KMS-11 (cell line): ENCODE measurements at regions not wholly inside any gene's neighbourhood (a gene's known extent, or its start where the extent isn't known, plus 50 kb on each side); places are given as distances from the start of the nearest gene placed in this dataset.

Experiments used
- H2AFZ ChIP-seq: fragments of 200-600 bp; sonication (generic); 2 replicates; pipeline ENCODE4 v1.6.1; 2016; ENCODE audit warnings: antibody characterized with exemption, mixed run types, low read depth
- H3K27ac ChIP-seq: fragments of 200-600 bp; sonication (generic); 2 replicates; pipeline ENCODE4 v1.6.1; 2016; ENCODE audit warnings: mild to moderate bottlenecking, mixed run types
- H3K27me3 ChIP-seq: fragments of 200-600 bp; sonication (generic); 2 replicates; pipeline ENCODE4 v1.6.1; 2017; ENCODE audit warnings: mild to moderate bottlenecking, low read depth, mixed run types, moderate library complexity; ENCODE audit not compliant: insufficient read depth
- H3K36me3 ChIP-seq: fragments of 200-600 bp; sonication (generic); 2 replicates; pipeline ENCODE4 v1.6.1; 2017; ENCODE audit warnings: mild to moderate bottlenecking, mixed run types; ENCODE audit not compliant: insufficient read depth
- H3K4me1 ChIP-seq: fragments of 200-600 bp; sonication (generic); 2 replicates; pipeline ENCODE4 v1.6.1; 2016; ENCODE audit warnings: mild to moderate bottlenecking, low read depth, mixed run types; ENCODE audit not compliant: poor library complexity, severe bottlenecking
- H3K4me2 ChIP-seq: fragments of 200-600 bp; sonication (generic); 2 replicates; pipeline ENCODE4 v1.7.0; 2016; ENCODE audit warnings: mild to moderate bottlenecking, mixed run types
- H3K4me3 ChIP-seq: fragments of 200-600 bp; sonication (generic); IDR thresholded peaks from 2 replicates; pipeline ENCODE4 v1.6.1; 2017; ENCODE audit warnings: low read depth, low read length, mixed read lengths; ENCODE audit not compliant: insufficient read depth
- H3K79me2 ChIP-seq: fragments of 200-600 bp; sonication (generic); 2 replicates; pipeline ENCODE4 v1.6.1; 2016; ENCODE audit warnings: low read depth, mixed run types; ENCODE audit not compliant: insufficient read depth
- H3K9ac ChIP-seq: fragments of 200-600 bp; sonication (generic); 2 replicates; pipeline ENCODE4 v1.6.1; 2016; ENCODE audit warnings: mild to moderate bottlenecking, mixed run types
- H4K20me1 ChIP-seq: fragments of 200-600 bp; sonication (generic); 2 replicates; pipeline ENCODE4 v1.6.1; 2016; ENCODE audit warnings: mild to moderate bottlenecking, mixed run types; ENCODE audit not compliant: insufficient read depth
- TF ChIP-seq, protein P1 (sequence below): fragments of 200-600 bp; sonication (generic); conservative IDR thresholded peaks from 2 replicates; pipeline ENCODE4 v1.6.1; 2017; ENCODE audit warnings: low read depth, mild to moderate bottlenecking, antibody characterized with exemption, low read length, moderate library complexity, mixed read lengths

DNA sequence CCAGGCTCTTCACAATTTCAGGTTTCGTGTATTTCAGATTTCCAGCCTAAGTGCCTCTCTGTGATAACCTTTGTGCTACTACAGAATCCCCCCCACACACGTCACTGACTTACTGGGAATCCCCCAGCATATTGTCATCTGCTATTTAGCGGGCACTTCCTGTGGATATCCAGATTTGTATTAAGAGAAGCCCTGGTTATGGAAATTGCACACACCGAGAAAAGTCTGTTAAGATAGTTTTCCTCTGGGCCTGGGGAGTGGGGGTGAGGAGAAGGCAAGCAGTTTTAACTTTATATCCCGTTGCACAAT, 269.9 kb downstream of the MED10 start:
- no peak overlapping the region for H3K4me2 ChIP-seq

DNA sequence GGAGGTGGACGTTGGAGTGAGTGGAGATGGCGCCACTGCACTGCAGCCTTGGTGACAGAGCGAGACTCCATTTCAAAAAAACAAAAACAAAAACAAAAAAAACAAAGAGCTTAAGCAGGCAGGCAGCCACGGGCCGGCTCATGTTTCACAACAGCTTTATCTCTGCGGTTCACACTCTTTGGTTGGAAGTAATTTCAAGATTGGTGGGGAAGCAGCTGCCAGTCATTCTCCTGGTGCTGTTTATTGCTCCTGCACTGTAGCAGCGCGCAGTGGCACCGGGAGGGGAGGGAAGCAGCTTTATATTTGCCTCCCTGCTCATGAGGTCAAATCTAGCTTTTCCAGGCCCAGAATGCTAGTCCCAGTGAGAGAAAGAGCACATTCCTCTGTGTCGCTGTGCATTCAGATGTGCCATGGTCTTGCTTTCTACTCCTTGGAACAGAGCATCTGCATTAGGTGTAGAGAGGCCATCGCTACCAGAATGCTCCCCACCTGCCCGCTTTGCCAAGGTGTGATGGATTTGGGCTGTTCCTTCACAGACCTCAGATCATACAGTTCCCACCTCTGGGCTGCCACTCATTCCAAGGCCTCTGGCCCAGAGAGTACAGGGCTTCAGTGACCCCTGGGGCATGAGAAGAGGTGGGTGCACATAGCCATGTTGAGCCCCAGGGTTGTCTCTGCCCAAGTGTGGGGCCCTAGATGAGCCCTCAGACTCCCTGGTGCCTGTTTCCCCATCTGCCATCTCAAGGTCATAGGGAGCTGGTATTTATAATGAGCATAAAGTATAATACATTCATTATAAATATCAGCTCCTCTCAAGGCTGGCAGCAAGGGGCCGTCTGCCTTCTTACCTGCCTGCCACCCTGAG, 270.4 kb downstream of the MED10 start:
- Histone ChIP-seq H2AFZ (no peak overlapping the region), H4K20me1 (no peaks in the 10 kb centered on the region), H3K27me3 (no peaks in the 10 kb centered on the region), H3K36me3 (no peaks in the 10 kb centered on the region), H3K4me1 (peaks cover 6% of the 10 kb centered on the region), H3K4me2 (no peak overlapping the region), H3K4me3 (no peak overlapping the region), H3K79me2 (no peaks in the 10 kb centered on the region), H3K9ac (no peak overlapping the region), H3K27ac (no peak overlapping the region)
- TF ChIP-seq, protein P1, sequence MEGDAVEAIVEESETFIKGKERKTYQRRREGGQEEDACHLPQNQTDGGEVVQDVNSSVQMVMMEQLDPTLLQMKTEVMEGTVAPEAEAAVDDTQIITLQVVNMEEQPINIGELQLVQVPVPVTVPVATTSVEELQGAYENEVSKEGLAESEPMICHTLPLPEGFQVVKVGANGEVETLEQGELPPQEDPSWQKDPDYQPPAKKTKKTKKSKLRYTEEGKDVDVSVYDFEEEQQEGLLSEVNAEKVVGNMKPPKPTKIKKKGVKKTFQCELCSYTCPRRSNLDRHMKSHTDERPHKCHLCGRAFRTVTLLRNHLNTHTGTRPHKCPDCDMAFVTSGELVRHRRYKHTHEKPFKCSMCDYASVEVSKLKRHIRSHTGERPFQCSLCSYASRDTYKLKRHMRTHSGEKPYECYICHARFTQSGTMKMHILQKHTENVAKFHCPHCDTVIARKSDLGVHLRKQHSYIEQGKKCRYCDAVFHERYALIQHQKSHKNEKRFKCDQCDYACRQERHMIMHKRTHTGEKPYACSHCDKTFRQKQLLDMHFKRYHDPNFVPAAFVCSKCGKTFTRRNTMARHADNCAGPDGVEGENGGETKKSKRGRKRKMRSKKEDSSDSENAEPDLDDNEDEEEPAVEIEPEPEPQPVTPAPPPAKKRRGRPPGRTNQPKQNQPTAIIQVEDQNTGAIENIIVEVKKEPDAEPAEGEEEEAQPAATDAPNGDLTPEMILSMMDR, result no peak

More for the DNA sequence above, 269.9 kb downstream of the MED10 start:
- H3K79me2 ChIP-seq, result no peaks in the 10 kb centered on the region
- no peak overlapping the region for H3K4me3 ChIP-seq
- TF ChIP-seq, protein P1, result no peak
- no peak overlapping the region for H2AFZ ChIP-seq
- H3K9ac ChIP-seq, result no peak overlapping the region
- H3K4me1 ChIP-seq, result peaks cover 6% of the 10 kb centered on the region
- no peaks in the 10 kb centered on the region for H3K36me3 ChIP-seq
- H4K20me1 ChIP-seq, result no peaks in the 10 kb centered on the region
- no peaks in the 10 kb centered on the region for H3K27me3 ChIP-seq
- H3K27ac ChIP-seq, result no peak overlapping the region

DNA sequence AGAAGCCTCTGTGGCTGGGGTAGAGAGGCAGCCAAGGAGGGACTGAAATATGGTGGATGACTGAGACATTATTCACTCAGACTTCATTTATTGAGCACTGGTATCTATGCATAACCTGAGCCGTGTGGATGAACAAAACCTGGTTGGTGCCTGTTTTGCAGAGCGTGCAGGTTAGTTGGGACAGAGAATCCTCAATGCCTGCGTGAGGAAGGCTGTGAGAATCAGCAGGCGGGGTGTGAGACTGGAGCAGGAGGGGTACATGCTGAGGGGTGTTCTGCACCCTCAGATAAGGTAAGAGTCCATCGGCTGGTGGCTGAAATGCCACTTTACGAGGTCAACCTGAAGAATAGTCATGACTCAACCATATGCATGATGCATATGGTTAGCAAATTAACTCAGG, 271.6 kb downstream of the MED10 start:
- Histone ChIP-seq H3K9ac (no peak overlapping the region), H3K27me3 (no peaks in the 10 kb centered on the region), H3K27ac (no peak overlapping the region), H3K36me3 (no peaks in the 10 kb centered on the region), H2AFZ (no peak overlapping the region), H3K4me3 (no peak overlapping the region), H4K20me1 (no peaks in the 10 kb centered on the region), H3K4me2 (no peak overlapping the region), H3K79me2 (no peaks in the 10 kb centered on the region), H3K4me1 (peaks cover 6% of the 10 kb centered on the region)
- TF ChIP-seq, protein P1, result no peak

DNA sequence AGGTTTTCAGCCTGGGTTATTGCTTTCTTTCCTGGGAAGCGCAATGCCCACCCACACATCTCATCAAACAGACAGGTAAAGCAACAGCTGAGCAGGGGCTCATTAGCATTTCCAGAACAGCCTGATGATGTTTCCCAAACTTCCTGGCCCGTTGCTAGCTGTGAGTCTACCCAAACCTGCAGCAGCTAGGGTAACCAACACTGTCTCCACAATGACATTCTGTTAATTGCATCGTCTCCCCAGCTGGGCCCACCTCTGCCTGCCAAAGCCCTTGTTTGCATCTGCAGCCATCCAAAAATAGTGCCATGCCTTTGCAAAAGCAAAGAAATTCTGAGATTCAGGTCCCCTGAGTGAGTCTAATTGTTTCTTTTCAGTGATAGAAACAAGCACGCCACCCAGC, 273.0 kb downstream of the MED10 start:
- H3K4me2 ChIP-seq, result no peak overlapping the region
- no peaks in the 10 kb centered on the region for H3K36me3 ChIP-seq
- no peak overlapping the region for H3K9ac ChIP-seq
- no peak overlapping the region for H3K27ac ChIP-seq
- H3K27me3 ChIP-seq, result no peaks in the 10 kb centered on the region
- TF ChIP-seq, protein P1, result no peak
- no peak overlapping the region for H2AFZ ChIP-seq
- H3K79me2 ChIP-seq, result no peaks in the 10 kb centered on the region
- no peaks in the 10 kb centered on the region for H4K20me1 ChIP-seq
- H3K4me3 ChIP-seq, result no peak overlapping the region
- peaks cover 6% of the 10 kb centered on the region for H3K4me1 ChIP-seq
